ENCODE measurements at regions not wholly inside any gene's neighbourhood (a gene's known extent, or its start where the extent isn't known, plus 50 kb on each side); places are given as distances from the start of the nearest gene placed in this dataset.
A peak's percentile ranks its signal among the peaks of the same experiment; 100 is the strongest.

GRCh38 chr20:39277185-39277584 is 315.0 kb downstream of the DHX35 start:
- DNase-seq, result no peak
- Mint-ChIP-seq H3K36me3 (ENCODE audit: low read depth) (no peaks in the 10 kb centered on the region), H3K4me3 (no peak overlapping the region), H3K27ac (no peak overlapping the region), H3K9me3 (peaks cover 16% of the 10 kb centered on the region; the same call in 1 of the 2 replicates), H3K4me1 (ENCODE audit: low read depth) (no peaks in the 10 kb centered on the region), H3K27me3 (ENCODE audit: insufficient read depth) (no peaks in the 10 kb centered on the region; the same call in none of the 2 replicates)
- no peak for TF ChIP-seq CTCF (IDR thresholded peaks at IDR 0.05)

- no peak for DNase-seq
- Mint-ChIP-seq H3K36me3 (ENCODE audit: low read depth) (no peaks in the 10 kb centered on the region), H3K9me3 (peaks cover 7% of the 10 kb centered on the region; the same call in 1 of the 2 replicates), H3K4me3 (no peak overlapping the region), H3K4me1 (ENCODE audit: low read depth) (no peaks in the 10 kb centered on the region), H3K27ac (no peak overlapping the region), H3K27me3 (ENCODE audit: insufficient read depth) (no peaks in the 10 kb centered on the region; the same call in none of the 2 replicates)
- no peak for TF ChIP-seq CTCF (IDR thresholded peaks at IDR 0.05)
Observed at GRCh38 chr20:39270837-39271604, 308.9 kb downstream of the DHX35 start.

- DNase-seq, result no peak
- H3K27me3 Mint-ChIP-seq (ENCODE audit: insufficient read depth), result peaks cover 2% of the 10 kb centered on the region
- no peak overlapping the region for H3K27ac Mint-ChIP-seq
- no peak for TF ChIP-seq CTCF (IDR thresholded peaks at IDR 0.05)
- no peaks in the 10 kb centered on the region; the same call in 1 of the 2 replicates for H3K9me3 Mint-ChIP-seq
- no peaks in the 10 kb centered on the region for H3K4me1 Mint-ChIP-seq (ENCODE audit: low read depth)
- no peak overlapping the region for H3K4me3 Mint-ChIP-seq
- no peaks in the 10 kb centered on the region for H3K36me3 Mint-ChIP-seq (ENCODE audit: low read depth)
Observed at GRCh38 chr20:39269493-39270217, 307.5 kb downstream of the DHX35 start.

GRCh38 chr20:39268981-39269461 is 306.9 kb downstream of the DHX35 start:
- Mint-ChIP-seq H3K36me3 (ENCODE audit: low read depth) (no peaks in the 10 kb centered on the region), H3K4me1 (ENCODE audit: low read depth) (no peaks in the 10 kb centered on the region), H3K9me3 (no peaks in the 10 kb centered on the region; the same call in 1 of the 2 replicates), H3K4me3 (no peak overlapping the region), H3K27me3 (ENCODE audit: insufficient read depth) (peaks cover 2% of the 10 kb centered on the region), H3K27ac (no peak overlapping the region)
- no peak for DNase-seq
- TF ChIP-seq CTCF (IDR thresholded peaks at IDR 0.05), result peak; percentile 83

- no peak for DNase-seq
- Mint-ChIP-seq H3K4me3 (no peak overlapping the region), H3K9me3 (no peaks in the 10 kb centered on the region; the same call in 1 of the 2 replicates), H3K4me1 (ENCODE audit: low read depth) (no peaks in the 10 kb centered on the region), H3K27me3 (ENCODE audit: insufficient read depth) (peaks cover 2% of the 10 kb centered on the region; the same call in 1 of the 2 replicates), H3K36me3 (ENCODE audit: low read depth) (no peaks in the 10 kb centered on the region), H3K27ac (no peak overlapping the region)
- no peak for TF ChIP-seq CTCF (IDR thresholded peaks at IDR 0.05)
Observed at GRCh38 chr20:39268491-39268951, 306.4 kb downstream of the DHX35 start.
